ENCODE measurements at regions not wholly inside any gene's neighbourhood (a gene's known extent, or its start where the extent isn't known, plus 50 kb on each side); places are given as distances from the start of the nearest gene placed in this dataset.

GRCh38 chr2:41726364-41726763, 321.5 kb upstream of the PKDCC start:
- Histone ChIP-seq H3K36me3 (ENCODE audit: control insufficient read depth, insufficient read depth, low read length) (no peaks in the 10 kb centered on the region), H3K27ac (ENCODE audit: low read depth, low read length) (no peak overlapping the region), H3K27me3 (ENCODE audit: control insufficient read depth, insufficient read depth, low read length) (no peaks in the 10 kb centered on the region), H3K9me3 (ENCODE audit: control insufficient read depth, insufficient read depth, low read length) (no peaks in the 10 kb centered on the region), H3K4me1 (ENCODE audit: control insufficient read depth, insufficient read depth, low read length) (no peaks in the 10 kb centered on the region), H3K4me3 (ENCODE audit: low read depth, low read length) (no peak overlapping the region)
- 93% methylated on average over 3 of the region's 6 CpGs for WGBS (ENCODE audit: insufficient coverage)
- no peak for DNase-seq (ENCODE audit: low read depth in 4 of 6, low spot score in 6 of 6)

GRCh38 chr2:41727152-41727551, 320.7 kb upstream of the PKDCC start:
- no peaks in the 10 kb centered on the region for H3K36me3 ChIP-seq (ENCODE audit: control insufficient read depth, insufficient read depth, low read length)
- H3K4me3 ChIP-seq (ENCODE audit: low read depth, low read length) = no peak overlapping the region
- no peaks in the 10 kb centered on the region for H3K4me1 ChIP-seq (ENCODE audit: control insufficient read depth, insufficient read depth, low read length)
- no peak for DNase-seq (ENCODE audit: low read depth in 4 of 6, low spot score in 6 of 6)
- H3K9me3 ChIP-seq (ENCODE audit: control insufficient read depth, insufficient read depth, low read length) = no peaks in the 10 kb centered on the region
- H3K27ac ChIP-seq (ENCODE audit: low read depth, low read length) = no peak overlapping the region
- no CpG with 5 or more reads among the region's 2 CpGs for WGBS (ENCODE audit: insufficient coverage)
- H3K27me3 ChIP-seq (ENCODE audit: control insufficient read depth, insufficient read depth, low read length) = no peaks in the 10 kb centered on the region

- no peaks in the 10 kb centered on the region for H3K36me3 ChIP-seq (ENCODE audit: control insufficient read depth, insufficient read depth, low read length)
- H3K27me3 ChIP-seq (ENCODE audit: control insufficient read depth, insufficient read depth, low read length) = no peaks in the 10 kb centered on the region
- no peaks in the 10 kb centered on the region for H3K9me3 ChIP-seq (ENCODE audit: control insufficient read depth, insufficient read depth, low read length)
- H3K27ac ChIP-seq (ENCODE audit: low read depth, low read length) = no peak overlapping the region
- no peaks in the 10 kb centered on the region for H3K4me1 ChIP-seq (ENCODE audit: control insufficient read depth, insufficient read depth, low read length)
- DNase-seq (ENCODE audit: low read depth in 4 of 6, low spot score in 6 of 6) = no peak
- WGBS (ENCODE audit: insufficient coverage) = no CpG with 5 or more reads among the region's 1 CpG
- H3K4me3 ChIP-seq (ENCODE audit: low read depth, low read length) = no peak overlapping the region
Measured at GRCh38 chr2:41727711-41728110, 320.1 kb upstream of the PKDCC start.

- Histone ChIP-seq H3K27ac (ENCODE audit: low read depth, low read length) (no peak overlapping the region), H3K27me3 (ENCODE audit: control insufficient read depth, insufficient read depth, low read length) (no peaks in the 10 kb centered on the region), H3K4me3 (ENCODE audit: low read depth, low read length) (no peak overlapping the region), H3K9me3 (ENCODE audit: control insufficient read depth, insufficient read depth, low read length) (no peaks in the 10 kb centered on the region), H3K36me3 (ENCODE audit: control insufficient read depth, insufficient read depth, low read length) (no peaks in the 10 kb centered on the region), H3K4me1 (ENCODE audit: control insufficient read depth, insufficient read depth, low read length) (no peaks in the 10 kb centered on the region)
- no peak for DNase-seq (ENCODE audit: low read depth in 4 of 6, low spot score in 6 of 6)
- 87% methylated on average over 3 of the region's 5 CpGs for WGBS (ENCODE audit: insufficient coverage)
Measured at GRCh38 chr2:41728788-41729338, 319.0 kb upstream of the PKDCC start.

- DNase-seq (ENCODE audit: low read depth in 4 of 6, low spot score in 6 of 6) = no peak
- Histone ChIP-seq H3K27ac (ENCODE audit: low read depth, low read length) (no peak overlapping the region), H3K4me3 (ENCODE audit: low read depth, low read length) (no peak overlapping the region), H3K36me3 (ENCODE audit: control insufficient read depth, insufficient read depth, low read length) (no peaks in the 10 kb centered on the region), H3K9me3 (ENCODE audit: control insufficient read depth, insufficient read depth, low read length) (no peaks in the 10 kb centered on the region), H3K4me1 (ENCODE audit: control insufficient read depth, insufficient read depth, low read length) (no peaks in the 10 kb centered on the region), H3K27me3 (ENCODE audit: control insufficient read depth, insufficient read depth, low read length) (no peaks in the 10 kb centered on the region)
- 83% methylated on average over 11 of the region's 11 CpGs for WGBS (ENCODE audit: insufficient coverage)
Measured at GRCh38 chr2:41729800-41730364, 317.9 kb upstream of the PKDCC start.

DNA sequence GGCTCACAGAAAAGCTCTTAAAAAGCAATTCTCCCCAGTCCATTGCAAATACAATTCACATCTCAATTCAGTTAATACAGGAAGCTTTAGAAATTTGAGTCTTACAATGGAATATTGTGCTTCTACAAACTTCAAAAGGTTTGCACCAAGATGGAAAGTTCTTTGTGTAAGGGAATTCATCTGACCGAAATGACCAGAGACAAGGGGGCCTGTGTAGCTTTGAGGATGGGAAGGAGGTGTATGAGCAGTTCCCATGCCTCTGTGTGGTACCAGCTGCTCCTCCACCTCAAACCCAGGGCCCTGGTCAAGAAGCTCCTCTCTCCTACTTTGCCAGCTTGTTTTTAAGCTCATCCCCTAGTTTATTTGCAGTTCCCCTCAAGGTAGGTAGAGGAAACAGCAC, 312.8 kb upstream of the PKDCC start:
- H3K36me3 ChIP-seq (ENCODE audit: control insufficient read depth, insufficient read depth, low read length) = no peaks in the 10 kb centered on the region
- no CpG with 5 or more reads among the region's 1 CpG for WGBS (ENCODE audit: insufficient coverage)
- H3K27ac ChIP-seq (ENCODE audit: low read depth, low read length) = no peak overlapping the region
- no peak for DNase-seq (ENCODE audit: low read depth in 4 of 6, low spot score in 6 of 6)
- H3K4me3 ChIP-seq (ENCODE audit: low read depth, low read length) = no peak overlapping the region
- no peaks in the 10 kb centered on the region for H3K4me1 ChIP-seq (ENCODE audit: control insufficient read depth, insufficient read depth, low read length)
- no peaks in the 10 kb centered on the region for H3K9me3 ChIP-seq (ENCODE audit: control insufficient read depth, insufficient read depth, low read length)
- H3K27me3 ChIP-seq (ENCODE audit: control insufficient read depth, insufficient read depth, low read length) = no peaks in the 10 kb centered on the region

DNA sequence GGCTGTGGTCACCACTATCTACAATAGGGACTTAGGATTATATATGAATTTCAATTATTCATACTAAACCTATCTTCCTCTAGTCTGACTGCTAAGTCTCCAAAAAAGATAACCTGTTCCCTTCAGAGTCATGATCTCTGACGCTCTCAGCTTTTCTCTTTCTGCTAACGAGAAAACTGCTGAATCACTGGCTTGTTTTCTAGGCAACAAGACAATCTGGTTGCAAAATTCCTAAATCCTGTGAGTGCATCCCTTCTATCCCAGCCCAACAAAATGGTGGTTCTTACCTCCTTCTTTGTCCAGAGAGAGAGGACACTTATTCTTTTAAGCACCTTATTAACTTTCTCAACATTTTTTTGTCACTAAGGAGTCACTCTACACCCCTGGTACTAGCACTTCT, 312.3 kb upstream of the PKDCC start:
- Histone ChIP-seq H3K4me1 (ENCODE audit: control insufficient read depth, insufficient read depth, low read length) (no peaks in the 10 kb centered on the region), H3K27me3 (ENCODE audit: control insufficient read depth, insufficient read depth, low read length) (no peaks in the 10 kb centered on the region), H3K9me3 (ENCODE audit: control insufficient read depth, insufficient read depth, low read length) (no peaks in the 10 kb centered on the region), H3K27ac (ENCODE audit: low read depth, low read length) (no peak overlapping the region), H3K36me3 (ENCODE audit: control insufficient read depth, insufficient read depth, low read length) (no peaks in the 10 kb centered on the region), H3K4me3 (ENCODE audit: low read depth, low read length) (no peak overlapping the region)
- WGBS (ENCODE audit: insufficient coverage) = 76% methylated on average over 2 of the region's 2 CpGs
- no peak for DNase-seq (ENCODE audit: low read depth in 4 of 6, low spot score in 6 of 6)

GRCh38 chr2:41736105-41736567, 311.7 kb upstream of the PKDCC start:
- no peak for DNase-seq (ENCODE audit: low read depth in 4 of 6, low spot score in 6 of 6)
- Histone ChIP-seq H3K9me3 (ENCODE audit: control insufficient read depth, insufficient read depth, low read length) (no peaks in the 10 kb centered on the region), H3K27me3 (ENCODE audit: control insufficient read depth, insufficient read depth, low read length) (no peaks in the 10 kb centered on the region), H3K27ac (ENCODE audit: low read depth, low read length) (no peak overlapping the region), H3K36me3 (ENCODE audit: control insufficient read depth, insufficient read depth, low read length) (no peaks in the 10 kb centered on the region), H3K4me3 (ENCODE audit: low read depth, low read length) (no peak overlapping the region), H3K4me1 (ENCODE audit: control insufficient read depth, insufficient read depth, low read length) (no peaks in the 10 kb centered on the region)
- 80% methylated on average over 1 of the region's 5 CpGs for WGBS (ENCODE audit: insufficient coverage)

- no peaks in the 10 kb centered on the region for H3K27me3 ChIP-seq (ENCODE audit: control insufficient read depth, insufficient read depth, low read length)
- no peaks in the 10 kb centered on the region for H3K9me3 ChIP-seq (ENCODE audit: control insufficient read depth, insufficient read depth, low read length)
- H3K27ac ChIP-seq (ENCODE audit: low read depth, low read length) = no peak overlapping the region
- no peak for DNase-seq (ENCODE audit: low read depth in 4 of 6, low spot score in 6 of 6)
- no peaks in the 10 kb centered on the region for H3K36me3 ChIP-seq (ENCODE audit: control insufficient read depth, insufficient read depth, low read length)
- H3K4me3 ChIP-seq (ENCODE audit: low read depth, low read length) = no peak overlapping the region
- no CpG with 5 or more reads among the region's 3 CpGs for WGBS (ENCODE audit: insufficient coverage)
- H3K4me1 ChIP-seq (ENCODE audit: control insufficient read depth, insufficient read depth, low read length) = no peaks in the 10 kb centered on the region
Measured at GRCh38 chr2:41736586-41736985, 311.2 kb upstream of the PKDCC start.

- Histone ChIP-seq H3K4me3 (ENCODE audit: low read depth, low read length) (no peak overlapping the region), H3K27me3 (ENCODE audit: control insufficient read depth, insufficient read depth, low read length) (no peaks in the 10 kb centered on the region), H3K9me3 (ENCODE audit: control insufficient read depth, insufficient read depth, low read length) (no peaks in the 10 kb centered on the region), H3K27ac (ENCODE audit: low read depth, low read length) (no peak overlapping the region), H3K4me1 (ENCODE audit: control insufficient read depth, insufficient read depth, low read length) (no peaks in the 10 kb centered on the region), H3K36me3 (ENCODE audit: control insufficient read depth, insufficient read depth, low read length) (no peaks in the 10 kb centered on the region)
- no peak for DNase-seq (ENCODE audit: low read depth in 4 of 6, low spot score in 6 of 6)
- no CpG with 5 or more reads among the region's 2 CpGs for WGBS (ENCODE audit: insufficient coverage)
Measured at GRCh38 chr2:41737888-41738287, 309.9 kb upstream of the PKDCC start.

All from spinal cord (tissue), 9 donors.